GM12873 (cell line): ENCODE measurements at regions not wholly inside any gene's neighbourhood (a gene's known extent, or its start where the extent isn't known, plus 50 kb on each side); places are given as distances from the start of the nearest gene placed in this dataset.

ENCODE experiments used
- TF ChIP-seq, protein P1 (sequence below): IDR thresholded peaks from 2 replicates; pipeline ENCODE4 v1.5.1; 2012; ENCODE audit warnings: low read depth, mild to moderate bottlenecking, moderate library complexity, low read length, control low read depth; ENCODE audit not compliant: insufficient read depth; ENCODE audit errors: missing control alignments

- TF ChIP-seq, protein P1, sequence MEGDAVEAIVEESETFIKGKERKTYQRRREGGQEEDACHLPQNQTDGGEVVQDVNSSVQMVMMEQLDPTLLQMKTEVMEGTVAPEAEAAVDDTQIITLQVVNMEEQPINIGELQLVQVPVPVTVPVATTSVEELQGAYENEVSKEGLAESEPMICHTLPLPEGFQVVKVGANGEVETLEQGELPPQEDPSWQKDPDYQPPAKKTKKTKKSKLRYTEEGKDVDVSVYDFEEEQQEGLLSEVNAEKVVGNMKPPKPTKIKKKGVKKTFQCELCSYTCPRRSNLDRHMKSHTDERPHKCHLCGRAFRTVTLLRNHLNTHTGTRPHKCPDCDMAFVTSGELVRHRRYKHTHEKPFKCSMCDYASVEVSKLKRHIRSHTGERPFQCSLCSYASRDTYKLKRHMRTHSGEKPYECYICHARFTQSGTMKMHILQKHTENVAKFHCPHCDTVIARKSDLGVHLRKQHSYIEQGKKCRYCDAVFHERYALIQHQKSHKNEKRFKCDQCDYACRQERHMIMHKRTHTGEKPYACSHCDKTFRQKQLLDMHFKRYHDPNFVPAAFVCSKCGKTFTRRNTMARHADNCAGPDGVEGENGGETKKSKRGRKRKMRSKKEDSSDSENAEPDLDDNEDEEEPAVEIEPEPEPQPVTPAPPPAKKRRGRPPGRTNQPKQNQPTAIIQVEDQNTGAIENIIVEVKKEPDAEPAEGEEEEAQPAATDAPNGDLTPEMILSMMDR, result no peak
Observed at GRCh38 chr13:88675347-88675996, 1004.3 kb downstream of the SLITRK5 start.

DNA sequence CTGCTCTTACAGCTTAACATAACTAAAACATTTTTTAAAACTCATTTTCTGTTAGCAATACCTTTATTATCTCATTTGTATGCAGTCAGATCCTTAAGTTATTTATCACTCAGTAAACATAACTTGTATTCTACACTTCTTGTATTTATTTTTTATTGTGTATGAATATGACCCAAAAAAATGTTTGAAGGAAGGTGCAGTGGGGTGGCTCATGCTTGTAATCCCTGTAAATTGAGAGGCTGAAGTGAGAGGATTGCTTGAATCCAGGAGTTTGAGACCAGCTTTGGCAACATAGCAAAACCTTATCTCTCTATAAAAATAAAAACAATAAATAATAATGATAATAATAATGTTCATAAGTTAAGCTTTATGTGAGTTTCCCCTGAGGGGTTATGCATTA is 1004.8 kb downstream of the SLITRK5 start:
- TF ChIP-seq, protein P1, result no peak

DNA sequence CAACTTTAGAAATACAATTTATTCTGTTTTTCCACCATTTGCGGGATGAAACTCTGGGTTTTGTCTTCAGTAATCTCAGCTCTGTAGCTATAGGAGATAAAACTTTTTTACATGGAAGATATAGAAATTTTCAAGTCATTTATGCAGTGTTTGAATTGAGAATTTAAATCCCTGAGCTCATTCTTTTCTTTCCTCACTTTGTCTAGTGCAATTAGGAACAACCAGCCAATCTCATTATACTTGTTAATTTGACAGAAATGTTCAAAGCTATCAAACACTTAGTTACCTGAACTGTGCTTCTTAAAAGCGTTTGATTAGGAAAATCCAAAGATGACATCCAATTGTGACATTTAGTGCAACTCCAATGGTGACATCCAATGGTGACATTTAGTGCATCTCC is 1014.3 kb downstream of the SLITRK5 start:
- TF ChIP-seq, protein P1, result no peak

DNA sequence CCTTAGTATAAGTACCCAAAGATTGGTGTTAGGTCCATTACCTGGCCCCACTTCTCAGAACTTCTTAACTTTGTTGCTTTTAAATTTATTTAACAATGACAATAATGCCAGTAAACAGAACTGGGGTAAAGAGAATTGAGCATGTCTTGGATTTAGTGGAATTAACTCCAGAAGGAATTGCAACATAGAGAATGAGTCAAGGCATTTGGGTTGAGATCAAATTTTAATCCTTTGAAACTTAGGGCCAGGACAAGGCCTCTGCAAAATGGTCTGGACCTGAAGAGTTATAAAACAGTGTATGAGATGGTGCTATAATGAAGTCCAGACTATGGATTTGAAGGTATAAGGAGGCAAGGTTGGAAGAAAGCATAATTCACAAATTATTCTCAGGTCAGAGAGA is 1030.4 kb downstream of the SLITRK5 start:
- TF ChIP-seq, protein P1, result no peak

DNA sequence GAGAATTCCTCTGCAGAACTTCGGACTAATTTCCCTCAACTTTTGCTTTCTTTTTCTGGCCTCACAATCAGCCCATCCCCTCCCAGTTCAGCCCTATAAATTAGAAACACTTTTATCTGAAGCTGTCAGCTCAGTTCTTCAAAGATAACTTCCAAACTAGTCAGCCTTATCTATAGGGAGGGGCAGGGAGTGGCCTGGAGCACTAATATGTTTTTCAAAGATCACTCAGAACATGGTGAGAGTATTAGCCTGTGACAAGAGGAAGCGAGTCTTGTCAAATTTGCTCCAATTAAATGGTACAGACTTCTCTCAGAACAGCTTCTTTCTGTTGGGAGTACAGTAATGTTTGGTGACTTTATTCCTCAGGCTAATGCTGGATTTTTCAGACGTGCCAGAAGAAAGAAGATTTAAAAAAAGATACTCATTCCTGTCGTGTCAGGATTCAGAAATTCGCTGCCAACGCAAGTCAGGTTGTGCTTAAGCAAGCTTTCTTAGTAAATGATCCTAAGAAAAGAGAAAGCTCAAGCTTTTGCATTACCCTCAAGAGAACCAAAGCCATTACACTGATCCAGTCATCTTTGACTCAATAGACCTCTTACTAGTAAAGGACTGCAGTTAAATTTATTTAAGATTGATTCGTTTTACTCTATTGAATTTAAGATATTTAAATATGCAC is 1033.6 kb downstream of the SLITRK5 start:
- TF ChIP-seq, protein P1, result no peak

DNA sequence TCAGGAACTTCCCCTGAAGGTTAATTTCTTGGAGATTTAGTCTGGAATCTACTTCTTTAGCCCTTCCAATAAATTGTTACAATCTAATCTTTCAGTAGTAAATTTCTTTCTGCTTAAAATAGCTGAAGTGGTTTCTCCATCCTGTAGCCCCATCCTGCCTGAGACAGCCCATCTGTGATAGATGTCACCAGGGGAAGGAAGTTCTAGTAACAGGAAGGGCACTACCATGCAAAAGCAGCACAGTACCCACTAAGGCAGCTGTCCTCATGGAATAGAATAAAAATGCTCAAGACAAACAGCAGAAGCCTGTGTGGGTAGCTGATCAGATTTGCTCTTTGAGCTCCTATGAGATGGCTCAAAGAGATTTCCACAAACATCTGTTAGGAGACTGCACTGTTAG is 1036.5 kb downstream of the SLITRK5 start:
- TF ChIP-seq, protein P1, result no peak

- TF ChIP-seq, protein P1, result no peak
Observed at GRCh38 chr13:88717946-88718345, 1046.8 kb downstream of the SLITRK5 start.
